ENCODE measurements at regions not wholly inside any gene's neighbourhood (a gene's known extent, or its start where the extent isn't known, plus 50 kb on each side); places are given as distances from the start of the nearest gene placed in this dataset.
"Not testable (repeated sequence)": the region's sequence is repeated elsewhere in the genome, so short reads cannot be mapped to it uniquely, and the experiment has no call there.

- not testable (repeated sequence) for H3K27ac Mint-ChIP-seq (ENCODE audit: unreplicated experiment); H3K4me1 Mint-ChIP-seq (ENCODE audit: unreplicated experiment); H3K27me3 Mint-ChIP-seq (ENCODE audit: unreplicated experiment); H3K4me3 Mint-ChIP-seq (ENCODE audit: unreplicated experiment); H3K36me3 Mint-ChIP-seq (ENCODE audit: low read depth, unreplicated experiment); H3K9me3 Mint-ChIP-seq (ENCODE audit: unreplicated experiment); DNase-seq (ENCODE audit: low spot score)
Observed at GRCh38 chr4:102397056-102397455, 51.8 kb upstream of the SLC39A8 start.

GRCh38 chr4:102399021-102399420, 53.7 kb upstream of the SLC39A8 start:
- peaks cover 5% of the 10 kb centered on the region for H3K36me3 Mint-ChIP-seq (ENCODE audit: low read depth, unreplicated experiment)
- no peak for DNase-seq (ENCODE audit: low spot score)
- no peak overlapping the region for H3K4me3 Mint-ChIP-seq (ENCODE audit: unreplicated experiment)
- H3K27me3 Mint-ChIP-seq (ENCODE audit: unreplicated experiment), result no peaks in the 10 kb centered on the region
- peaks cover 7% of the 10 kb centered on the region for H3K4me1 Mint-ChIP-seq (ENCODE audit: unreplicated experiment)
- no peak for TF ChIP-seq CTCF (IDR thresholded peaks at IDR 0.05; ENCODE audit: unreplicated experiment)
- no peaks in the 10 kb centered on the region for H3K9me3 Mint-ChIP-seq (ENCODE audit: unreplicated experiment)
- no peak overlapping the region for H3K27ac Mint-ChIP-seq (ENCODE audit: unreplicated experiment)

- no peaks in the 10 kb centered on the region for H3K9me3 Mint-ChIP-seq (ENCODE audit: unreplicated experiment)
- H3K36me3 Mint-ChIP-seq (ENCODE audit: low read depth, unreplicated experiment), result no peaks in the 10 kb centered on the region
- no peaks in the 10 kb centered on the region for H3K27me3 Mint-ChIP-seq (ENCODE audit: unreplicated experiment)
- H3K4me1 Mint-ChIP-seq (ENCODE audit: unreplicated experiment), result peaks cover 5% of the 10 kb centered on the region
- H3K27ac Mint-ChIP-seq (ENCODE audit: unreplicated experiment), result no peak overlapping the region
- no peak overlapping the region for H3K4me3 Mint-ChIP-seq (ENCODE audit: unreplicated experiment)
- DNase-seq (ENCODE audit: low spot score), result no peak
- no peak for TF ChIP-seq CTCF (IDR thresholded peaks at IDR 0.05; ENCODE audit: unreplicated experiment)
Observed at GRCh38 chr4:102400898-102401297, 55.6 kb upstream of the SLC39A8 start.

GRCh38 chr4:102402223-102402622, 56.9 kb upstream of the SLC39A8 start:
- TF ChIP-seq CTCF (IDR thresholded peaks at IDR 0.05; ENCODE audit: unreplicated experiment), result no peak
- Mint-ChIP-seq H3K9me3 (ENCODE audit: unreplicated experiment) (no peaks in the 10 kb centered on the region), H3K27me3 (ENCODE audit: unreplicated experiment) (no peaks in the 10 kb centered on the region), H3K4me1 (ENCODE audit: unreplicated experiment) (peaks cover 3% of the 10 kb centered on the region), H3K27ac (ENCODE audit: unreplicated experiment) (no peak overlapping the region), H3K36me3 (ENCODE audit: low read depth, unreplicated experiment) (no peaks in the 10 kb centered on the region), H3K4me3 (ENCODE audit: unreplicated experiment) (no peak overlapping the region)
- DNase-seq (ENCODE audit: low spot score), result no peak

- TF ChIP-seq CTCF (IDR thresholded peaks at IDR 0.05; ENCODE audit: unreplicated experiment), result no peak
- no peak overlapping the region for H3K27ac Mint-ChIP-seq (ENCODE audit: unreplicated experiment)
- no peaks in the 10 kb centered on the region for H3K27me3 Mint-ChIP-seq (ENCODE audit: unreplicated experiment)
- no peak for DNase-seq (ENCODE audit: low spot score)
- H3K4me3 Mint-ChIP-seq (ENCODE audit: unreplicated experiment), result no peak overlapping the region
- H3K36me3 Mint-ChIP-seq (ENCODE audit: low read depth, unreplicated experiment), result no peaks in the 10 kb centered on the region
- no peaks in the 10 kb centered on the region for H3K9me3 Mint-ChIP-seq (ENCODE audit: unreplicated experiment)
- peaks cover 3% of the 10 kb centered on the region for H3K4me1 Mint-ChIP-seq (ENCODE audit: unreplicated experiment)
Observed at GRCh38 chr4:102403116-102403515, 57.8 kb upstream of the SLC39A8 start.
